ENCODE measurements at regions not wholly inside any gene's neighbourhood (a gene's known extent, or its start where the extent isn't known, plus 50 kb on each side); places are given as distances from the start of the nearest gene placed in this dataset.

DNA sequence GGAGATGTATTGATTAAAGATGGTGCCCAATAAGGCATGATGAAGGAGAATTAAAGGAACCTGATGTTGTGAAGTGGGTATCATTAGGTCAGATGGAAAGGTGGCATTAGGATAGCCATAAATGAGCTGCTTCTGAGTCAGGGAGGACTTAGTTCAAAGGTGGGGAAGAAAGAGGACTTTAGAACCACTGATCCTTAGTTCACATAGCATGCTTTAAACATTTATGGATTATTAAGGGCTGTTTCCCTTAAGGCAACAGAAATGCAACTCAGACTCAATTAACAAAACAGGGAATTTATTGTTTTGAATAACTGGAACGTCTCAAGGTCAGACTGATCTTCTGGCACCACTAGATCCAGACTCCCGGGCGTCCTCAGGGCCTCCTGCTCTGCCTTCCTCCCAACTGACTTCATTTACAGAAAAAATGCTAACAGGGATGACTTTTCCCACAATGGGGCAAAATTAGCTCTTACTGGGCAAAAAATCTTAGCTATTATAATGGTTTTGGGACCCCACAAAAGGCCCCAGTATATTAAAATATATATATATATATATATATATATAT lies 1526.0 kb downstream of the TBC1D22A start:
- Mint-ChIP-seq H3K4me3 (no peak overlapping the region), H3K9me3 (peaks cover 6% of the 10 kb centered on the region), H3K36me3 (ENCODE audit: low read depth) (no peaks in the 10 kb centered on the region), H3K4me1 (no peaks in the 10 kb centered on the region), H3K27me3 (ENCODE audit: low read depth) (peaks cover 19% of the 10 kb centered on the region), H3K27ac (no peak overlapping the region)
- TF ChIP-seq, protein P1, sequence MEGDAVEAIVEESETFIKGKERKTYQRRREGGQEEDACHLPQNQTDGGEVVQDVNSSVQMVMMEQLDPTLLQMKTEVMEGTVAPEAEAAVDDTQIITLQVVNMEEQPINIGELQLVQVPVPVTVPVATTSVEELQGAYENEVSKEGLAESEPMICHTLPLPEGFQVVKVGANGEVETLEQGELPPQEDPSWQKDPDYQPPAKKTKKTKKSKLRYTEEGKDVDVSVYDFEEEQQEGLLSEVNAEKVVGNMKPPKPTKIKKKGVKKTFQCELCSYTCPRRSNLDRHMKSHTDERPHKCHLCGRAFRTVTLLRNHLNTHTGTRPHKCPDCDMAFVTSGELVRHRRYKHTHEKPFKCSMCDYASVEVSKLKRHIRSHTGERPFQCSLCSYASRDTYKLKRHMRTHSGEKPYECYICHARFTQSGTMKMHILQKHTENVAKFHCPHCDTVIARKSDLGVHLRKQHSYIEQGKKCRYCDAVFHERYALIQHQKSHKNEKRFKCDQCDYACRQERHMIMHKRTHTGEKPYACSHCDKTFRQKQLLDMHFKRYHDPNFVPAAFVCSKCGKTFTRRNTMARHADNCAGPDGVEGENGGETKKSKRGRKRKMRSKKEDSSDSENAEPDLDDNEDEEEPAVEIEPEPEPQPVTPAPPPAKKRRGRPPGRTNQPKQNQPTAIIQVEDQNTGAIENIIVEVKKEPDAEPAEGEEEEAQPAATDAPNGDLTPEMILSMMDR (IDR thresholded peaks at IDR 0.05; ENCODE audit: unreplicated experiment in 3 of 3) = no peak

DNA sequence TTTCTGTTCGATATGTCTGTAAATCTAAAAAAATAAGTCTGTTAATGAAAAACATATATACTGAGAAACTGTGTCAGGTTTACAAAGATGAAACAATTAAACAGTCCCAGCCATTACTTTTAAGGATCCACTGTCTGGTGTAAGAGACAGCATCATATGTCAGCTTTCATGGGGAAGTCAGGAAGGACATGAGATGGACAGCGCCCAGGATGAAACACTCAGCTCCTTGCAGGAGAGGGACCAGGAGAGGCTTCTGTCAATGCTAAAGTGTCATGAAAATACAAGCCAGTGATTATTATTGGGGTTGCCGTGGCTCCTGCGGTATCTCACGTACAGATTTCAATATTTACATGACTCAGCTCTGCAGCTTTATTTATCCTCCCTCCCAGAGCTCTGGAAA lies 1524.6 kb downstream of the TBC1D22A start:
- Mint-ChIP-seq H3K27ac (no peak overlapping the region), H3K9me3 (peaks cover 6% of the 10 kb centered on the region)
- TF ChIP-seq, protein P1 (IDR thresholded peaks at IDR 0.05; ENCODE audit: unreplicated experiment in 3 of 3) = no peak

DNA sequence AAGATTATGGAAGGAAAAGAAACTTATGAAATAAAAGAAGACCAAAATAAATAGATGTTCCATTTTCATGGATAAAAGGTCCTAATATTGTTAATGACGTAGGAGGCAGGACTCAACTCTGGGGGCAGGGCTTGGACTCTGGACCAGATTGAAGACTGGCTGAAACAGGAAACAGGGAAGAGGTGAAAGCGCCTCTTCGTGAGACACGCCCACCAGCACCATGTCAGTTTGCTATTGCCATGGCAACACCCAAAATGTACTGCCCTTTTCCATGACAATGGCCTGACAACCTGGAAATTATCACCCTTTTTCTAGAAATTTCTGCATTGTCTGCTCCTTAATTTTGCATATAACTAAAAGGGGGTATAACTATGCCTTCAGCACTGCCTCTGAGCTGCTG lies 1522.2 kb downstream of the TBC1D22A start:
- TF ChIP-seq, protein P1 (IDR thresholded peaks at IDR 0.05; ENCODE audit: unreplicated experiment in 3 of 3) = no peak
- H3K27ac Mint-ChIP-seq = no peak overlapping the region
- peaks cover 18% of the 10 kb centered on the region for H3K9me3 Mint-ChIP-seq
- H3K4me1 Mint-ChIP-seq = no peaks in the 10 kb centered on the region
- H3K36me3 Mint-ChIP-seq (ENCODE audit: low read depth) = no peaks in the 10 kb centered on the region
- H3K27me3 Mint-ChIP-seq (ENCODE audit: low read depth) = peaks cover 21% of the 10 kb centered on the region
- no peak overlapping the region for H3K4me3 Mint-ChIP-seq

More for the DNA sequence above, 1524.6 kb downstream of the TBC1D22A start:
- no peaks in the 10 kb centered on the region for H3K4me1 Mint-ChIP-seq
- no peak overlapping the region for H3K4me3 Mint-ChIP-seq
- no peaks in the 10 kb centered on the region for H3K36me3 Mint-ChIP-seq (ENCODE audit: low read depth)
- peaks cover 21% of the 10 kb centered on the region for H3K27me3 Mint-ChIP-seq (ENCODE audit: low read depth)

DNA sequence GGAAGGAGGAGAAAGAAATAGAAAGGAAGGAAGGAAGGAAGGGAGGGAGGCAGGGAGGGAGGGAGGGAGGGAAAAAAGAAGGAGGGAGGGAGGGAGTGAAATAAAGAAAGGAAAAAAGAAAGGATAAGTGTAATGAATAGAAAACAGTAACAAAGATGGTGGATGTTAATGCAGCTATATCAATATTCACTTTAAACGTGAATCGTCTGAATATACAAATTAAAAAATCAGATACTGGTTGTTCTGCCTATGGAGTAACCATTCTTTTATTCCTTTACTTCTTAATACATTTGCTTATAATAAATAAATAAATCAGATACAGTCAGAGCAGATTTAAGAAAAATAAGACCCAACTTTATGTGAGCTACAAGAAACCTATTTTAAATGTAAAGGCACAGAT lies 1520.4 kb downstream of the TBC1D22A start:
- H3K4me3 Mint-ChIP-seq = no peak overlapping the region
- H3K27ac Mint-ChIP-seq = no peak overlapping the region
- peaks cover 9% of the 10 kb centered on the region for H3K4me1 Mint-ChIP-seq
- H3K27me3 Mint-ChIP-seq (ENCODE audit: low read depth) = peaks cover 21% of the 10 kb centered on the region
- TF ChIP-seq, protein P1 (IDR thresholded peaks at IDR 0.05; ENCODE audit: unreplicated experiment in 3 of 3) = no peak
- H3K36me3 Mint-ChIP-seq (ENCODE audit: low read depth) = no peaks in the 10 kb centered on the region
- peaks cover 18% of the 10 kb centered on the region for H3K9me3 Mint-ChIP-seq

DNA sequence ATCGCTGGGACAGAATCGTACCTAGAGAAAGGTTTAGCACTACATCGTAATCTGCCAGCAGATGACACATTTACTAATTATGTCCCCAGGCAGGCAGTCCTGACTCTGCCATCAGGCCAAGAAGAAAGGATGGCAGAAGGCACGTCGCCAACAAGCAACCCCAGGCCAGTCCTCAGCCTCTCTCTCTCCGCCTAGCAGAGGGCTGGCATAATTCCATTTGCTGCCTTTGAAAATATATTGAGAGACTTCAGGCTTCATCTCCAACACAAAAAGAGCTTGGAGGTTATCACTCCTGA lies 1517.0 kb downstream of the TBC1D22A start:
- Mint-ChIP-seq H3K27me3 (ENCODE audit: low read depth) (peaks cover 12% of the 10 kb centered on the region), H3K9me3 (peaks cover 17% of the 10 kb centered on the region), H3K4me1 (peaks cover 9% of the 10 kb centered on the region), H3K36me3 (ENCODE audit: low read depth) (no peaks in the 10 kb centered on the region), H3K4me3 (no peak overlapping the region), H3K27ac (no peak overlapping the region)
- TF ChIP-seq, protein P1 (IDR thresholded peaks at IDR 0.05; ENCODE audit: unreplicated experiment in 3 of 3) = no peak

DNA sequence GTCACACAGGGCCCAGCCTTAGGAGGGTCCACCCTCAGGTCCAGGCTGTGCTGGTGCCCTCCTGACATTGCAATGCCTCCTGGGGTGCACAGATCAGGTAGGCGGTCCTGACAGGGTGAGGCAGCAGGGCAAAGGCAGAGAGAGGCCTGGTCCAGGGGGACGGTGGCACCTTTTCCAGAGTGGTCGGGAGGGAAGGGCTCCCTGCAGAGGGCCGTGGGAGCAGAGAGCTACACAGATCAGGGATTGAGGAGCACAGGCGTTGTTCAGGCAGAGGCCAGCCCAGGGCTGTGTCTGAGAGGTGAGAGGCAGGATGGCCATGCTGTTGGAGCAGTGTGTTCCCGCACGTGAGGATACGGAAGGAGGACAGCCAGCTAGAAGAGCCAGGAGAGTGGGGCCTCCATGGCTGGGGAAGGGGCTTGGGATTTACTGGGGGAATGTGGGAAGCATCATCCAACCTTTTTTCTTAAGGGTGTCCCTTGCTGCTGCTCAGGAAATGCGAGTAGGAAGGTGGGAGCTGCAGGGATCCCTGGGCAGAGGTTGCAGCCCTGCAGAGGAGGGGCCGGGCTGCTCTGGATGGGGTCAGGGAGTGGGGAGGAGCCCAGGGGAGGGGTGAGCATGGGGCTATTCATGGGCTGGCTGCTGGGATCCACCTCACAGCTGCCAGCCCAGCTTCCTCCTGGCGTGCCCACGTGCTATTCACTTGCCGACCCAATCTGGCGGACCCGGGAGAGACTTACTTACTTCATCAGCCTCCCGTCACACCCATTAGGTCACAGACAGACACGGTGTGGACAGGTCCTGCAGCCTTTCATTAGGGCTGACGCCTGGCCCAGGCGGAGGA lies 1516.4 kb downstream of the TBC1D22A start:
- TF ChIP-seq, protein P1 (IDR thresholded peaks at IDR 0.05; ENCODE audit: unreplicated experiment in 3 of 3) = no peak
- H3K9me3 Mint-ChIP-seq = peaks cover 13% of the 10 kb centered on the region
- H3K36me3 Mint-ChIP-seq (ENCODE audit: low read depth) = no peaks in the 10 kb centered on the region
- H3K4me3 Mint-ChIP-seq = no peak overlapping the region
- H3K4me1 Mint-ChIP-seq = peaks cover 9% of the 10 kb centered on the region
- peak overlapping the region; percentile 9 to 55 (median 46) for H3K27ac Mint-ChIP-seq
- peaks cover 18% of the 10 kb centered on the region for H3K27me3 Mint-ChIP-seq (ENCODE audit: low read depth)

Data from nephron (organoid).